ENCODE measurements at regions not wholly inside any gene's neighbourhood (a gene's known extent, or its start where the extent isn't known, plus 50 kb on each side); places are given as distances from the start of the nearest gene placed in this dataset.

GRCh38 chr13:71056581-71056980 is 810.4 kb downstream of the DACH1 start:
- TF ChIP-seq EZH2 (IDR thresholded peaks at IDR 0.05; ENCODE audit: low read length, unreplicated experiment) (no peak), CTCF (conservative IDR thresholded peaks at IDR 0.05; ENCODE audit: low read depth, low read length) (no peak)
